Gastroesophageal sphincter (tissue), 4 donors: ENCODE measurements at regions not wholly inside any gene's neighbourhood (a gene's known extent, or its start where the extent isn't known, plus 50 kb on each side); places are given as distances from the start of the nearest gene placed in this dataset.
A peak's percentile ranks its signal among the peaks of the same experiment; 100 is the strongest.

Source experiments
- ATAC-seq: fragments of 150-250 bp; one replicate; pipeline ENCODE4 v1.9.1; 2016; ENCODE audit warnings: mild to moderate bottlenecking, moderate library complexity
- H3K27ac ChIP-seq, 4 donors: fragments of 200-600 bp; sonication (generic) in 3 of 4; 1 replicate in 3 of 4; 2 replicates in 1 of 4; pipeline ENCODE4 v1.5.1; 2016 to 2019
- H3K27me3 ChIP-seq: fragments of 200-600 bp; sonication (generic); one replicate; pipeline ENCODE4 v1.5.1; 2019
- H3K36me3 ChIP-seq, 2 donors: fragments of 200-600 bp; sonication (generic); one replicate each; pipeline ENCODE4 v1.5.1; 2019; ENCODE audit warnings: control low read depth in 1 of 2
- H3K4me1 ChIP-seq, 3 donors: fragments of 200-600 bp; sonication (generic); 1 replicate in 2 of 3; 2 replicates in 1 of 3; pipeline ENCODE4 v1.5.1; 2016 to 2019; ENCODE audit warnings: control low read depth in 2 of 3
- H3K4me3 ChIP-seq, 2 donors: fragments of 200-600 bp; sonication (generic); one replicate each; pipeline ENCODE4 v1.5.1; 2019; ENCODE audit warnings: mild to moderate bottlenecking in 1 of 2, moderate library complexity in 1 of 2
- H3K9me3 ChIP-seq, 3 donors: fragments of 200-600 bp; sonication (generic); one replicate each; pipeline ENCODE4 v1.5.1; 2017 to 2019; ENCODE audit warnings: control low read depth in 2 of 3
- EP300 ChIP-seq: sonication (generic); formaldehyde crosslinking; IDR thresholded peaks from one replicate; pipeline ENCODE4 v1.6.1; 2017; ENCODE audit warnings: antibody characterized with exemption, mild to moderate bottlenecking
- POLR2A ChIP-seq, 2 donors: fragments of 450-650 bp; IDR thresholded peaks; one replicate each; pipeline ENCODE4 v1.6.1; 2017; ENCODE audit warnings: antibody characterized with exemption in 2 of 2, mild to moderate bottlenecking in 2 of 2, moderate library complexity in 1 of 2
- POLR2AphosphoS5 ChIP-seq: sonication (generic); formaldehyde crosslinking; IDR thresholded peaks from one replicate; pipeline ENCODE4 v1.6.1; 2017; ENCODE audit warnings: antibody characterized with exemption
- WGBS, 2 donors: methylation state at CpG; one replicate each; pipeline ENCODE4 v1.1.5; 2018; ENCODE audit warnings: low coverage in 1 of 2; 5-methylcytosine and 5-hydroxymethylcytosine counted together
- TF ChIP-seq, protein P1 (sequence below), 4 experiments: fragments of 200-600 bp in 2 of 4; fragments of 450-650 bp in 2 of 4; sonication (generic) in 1 of 4; IDR thresholded peaks; one replicate each; pipeline ENCODE4 v1.5.1; 2017 to 2019; ENCODE audit warnings: antibody characterized with exemption in 4 of 4, mild to moderate bottlenecking in 2 of 4, moderate library complexity in 2 of 4

DNA sequence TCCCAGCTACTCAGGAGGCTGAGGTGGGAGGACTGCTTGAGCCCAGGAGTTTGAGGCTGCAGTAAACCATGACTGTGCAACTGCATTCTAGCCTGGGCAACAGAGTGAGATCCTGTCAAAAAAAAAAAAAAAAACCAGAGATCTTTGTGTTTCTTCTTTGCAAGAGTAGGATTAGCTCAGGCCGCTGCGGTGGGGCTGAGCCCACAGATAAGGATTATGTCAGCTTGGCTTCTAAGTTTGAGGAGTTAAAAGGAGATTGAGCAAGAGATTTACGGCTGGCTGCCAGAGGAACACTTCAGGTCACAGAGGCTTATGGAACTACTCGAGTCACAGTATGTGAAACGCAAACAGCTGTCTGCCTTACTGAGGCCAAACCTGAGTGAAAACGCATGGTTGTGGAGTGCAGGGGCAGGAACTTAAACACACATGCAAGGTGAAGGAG is 146.7 kb upstream of the L3MBTL4 start:
- Histone ChIP-seq H3K9me3 (no peaks in the 10 kb centered on the region), H3K27me3 (no peaks in the 10 kb centered on the region), H3K27ac (no peak overlapping the region), H3K4me3 (no peak overlapping the region), H3K36me3 (no peaks in the 10 kb centered on the region), H3K4me1 (no peaks in the 10 kb centered on the region)
- ATAC-seq: peak; percentile 78
- TF ChIP-seq, protein P1, sequence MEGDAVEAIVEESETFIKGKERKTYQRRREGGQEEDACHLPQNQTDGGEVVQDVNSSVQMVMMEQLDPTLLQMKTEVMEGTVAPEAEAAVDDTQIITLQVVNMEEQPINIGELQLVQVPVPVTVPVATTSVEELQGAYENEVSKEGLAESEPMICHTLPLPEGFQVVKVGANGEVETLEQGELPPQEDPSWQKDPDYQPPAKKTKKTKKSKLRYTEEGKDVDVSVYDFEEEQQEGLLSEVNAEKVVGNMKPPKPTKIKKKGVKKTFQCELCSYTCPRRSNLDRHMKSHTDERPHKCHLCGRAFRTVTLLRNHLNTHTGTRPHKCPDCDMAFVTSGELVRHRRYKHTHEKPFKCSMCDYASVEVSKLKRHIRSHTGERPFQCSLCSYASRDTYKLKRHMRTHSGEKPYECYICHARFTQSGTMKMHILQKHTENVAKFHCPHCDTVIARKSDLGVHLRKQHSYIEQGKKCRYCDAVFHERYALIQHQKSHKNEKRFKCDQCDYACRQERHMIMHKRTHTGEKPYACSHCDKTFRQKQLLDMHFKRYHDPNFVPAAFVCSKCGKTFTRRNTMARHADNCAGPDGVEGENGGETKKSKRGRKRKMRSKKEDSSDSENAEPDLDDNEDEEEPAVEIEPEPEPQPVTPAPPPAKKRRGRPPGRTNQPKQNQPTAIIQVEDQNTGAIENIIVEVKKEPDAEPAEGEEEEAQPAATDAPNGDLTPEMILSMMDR (IDR thresholded peaks at IDR 0.05): no peak
- TF ChIP-seq EP300: peak; percentile 7
- 5 to 48% methylated on average over 5 to 6 of the region's 6 CpGs for WGBS, 2 donors

DNA sequence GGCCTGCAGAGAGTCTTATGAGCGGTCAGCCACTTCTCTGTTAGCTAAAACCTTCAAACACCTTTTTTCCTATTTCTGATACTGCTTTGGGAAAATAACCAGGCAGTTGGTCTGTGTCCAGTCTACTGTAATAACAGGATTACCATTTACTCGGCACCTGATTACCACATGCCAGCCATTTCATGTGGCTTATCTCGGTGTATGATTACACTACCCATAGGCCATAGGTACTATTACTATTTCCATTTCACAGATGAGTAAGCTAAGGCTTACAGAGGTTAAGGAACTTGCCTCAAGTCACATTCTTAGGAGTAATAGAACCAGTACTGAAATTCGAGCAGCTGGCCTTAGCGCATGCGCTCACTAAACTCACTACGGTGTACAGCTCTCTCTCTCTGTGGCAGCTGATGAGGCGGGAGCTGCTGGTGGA is 147.2 kb upstream of the L3MBTL4 start:
- Histone ChIP-seq H3K9me3 (no peaks in the 10 kb centered on the region), H3K4me3 (no peak overlapping the region), H3K36me3 (no peaks in the 10 kb centered on the region), H3K4me1 (no peaks in the 10 kb centered on the region), H3K27me3 (no peaks in the 10 kb centered on the region), H3K27ac (no peak overlapping the region)
- WGBS, 2 donors: 56 to 90% methylated on average over 4 to 8 of the region's 8 CpGs
- no peak for ATAC-seq
- TF ChIP-seq POLR2A (IDR thresholded peaks at IDR 0.05): no peak
- TF ChIP-seq, protein P1 (IDR thresholded peaks at IDR 0.05): no peak

DNA sequence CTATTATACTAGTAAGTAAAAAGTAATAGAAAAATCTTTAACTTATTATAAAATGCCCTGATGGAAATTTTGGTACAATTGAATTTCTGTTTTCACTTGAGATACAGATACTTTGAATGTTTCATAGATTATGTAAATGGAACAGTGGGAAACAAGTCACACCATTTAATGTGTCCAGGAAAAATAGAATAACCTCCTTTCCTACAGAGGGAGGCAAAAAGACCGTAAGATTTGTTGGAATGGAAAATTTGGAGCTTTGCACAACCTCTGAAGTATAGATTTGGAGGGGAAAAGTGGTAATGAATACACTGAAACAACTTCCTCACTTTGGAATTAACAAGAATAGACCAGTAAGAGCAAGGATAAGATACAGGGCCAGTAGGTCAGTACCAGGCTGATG is 149.2 kb upstream of the L3MBTL4 start:
- Histone ChIP-seq H3K9me3 (no peaks in the 10 kb centered on the region), H3K4me3 (no peak overlapping the region), H3K36me3 (no peaks in the 10 kb centered on the region), H3K27me3 (no peaks in the 10 kb centered on the region), H3K27ac (no peak overlapping the region), H3K4me1 (no peaks in the 10 kb centered on the region)
- no peak for ATAC-seq
- TF ChIP-seq POLR2AphosphoS5 (no peak), EP300 (no peak), POLR2A (IDR thresholded peaks at IDR 0.05) (no peak)
- TF ChIP-seq, protein P1 (IDR thresholded peaks at IDR 0.05): no peak
- WGBS, 2 donors: 81 to 100% methylated on average over 1 of the region's 1 CpG

DNA sequence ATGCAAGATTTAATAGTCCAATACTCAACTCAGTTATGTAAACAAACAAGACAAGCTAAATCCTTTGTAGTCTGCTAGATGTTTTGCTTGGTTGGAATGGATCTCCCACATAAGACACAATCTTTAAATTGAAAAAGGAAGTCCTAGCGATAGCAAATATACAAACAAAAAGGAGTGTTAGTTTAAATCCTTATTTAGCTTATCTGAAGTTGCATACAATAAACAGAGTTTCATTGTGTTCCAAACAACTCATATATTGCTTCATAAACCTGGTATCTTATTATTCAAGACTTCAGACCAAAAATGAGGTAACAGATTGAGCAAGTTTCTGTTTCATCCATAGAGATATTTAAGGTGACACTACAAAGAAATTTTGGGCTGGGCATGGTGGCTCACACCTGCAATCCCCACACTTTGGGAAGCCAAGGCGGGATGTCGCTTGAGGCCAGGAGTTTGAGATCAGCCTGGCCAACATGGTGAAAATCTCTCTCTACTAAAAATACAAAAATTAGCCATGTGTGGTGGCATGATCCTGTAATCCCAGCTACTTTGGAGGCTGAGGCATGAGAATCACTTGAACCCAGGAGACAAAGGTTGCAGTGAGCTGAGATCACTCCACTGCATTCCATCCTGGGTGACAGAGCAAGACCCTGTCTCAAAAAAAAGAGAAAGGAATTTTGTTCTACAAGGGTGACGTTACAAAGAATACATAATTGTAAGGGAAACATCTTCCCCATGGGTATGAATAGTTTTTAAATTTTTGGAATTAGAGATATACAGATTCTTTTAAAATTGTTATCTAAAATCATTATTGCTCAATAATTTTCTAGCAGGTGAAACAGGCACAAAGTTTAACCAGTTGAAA is 150.5 kb upstream of the L3MBTL4 start:
- H3K4me3 ChIP-seq: no peak overlapping the region
- H3K9me3 ChIP-seq: no peaks in the 10 kb centered on the region
- ATAC-seq: no peak
- WGBS, 2 donors: 91 to 94% methylated on average over 4 of the region's 4 CpGs
- H3K27ac ChIP-seq: no peak overlapping the region
- no peaks in the 10 kb centered on the region for H3K27me3 ChIP-seq
- H3K36me3 ChIP-seq: no peaks in the 10 kb centered on the region
- TF ChIP-seq, protein P1 (IDR thresholded peaks at IDR 0.05): no peak
- no peak for TF ChIP-seq EP300
- TF ChIP-seq POLR2AphosphoS5: no peak
- TF ChIP-seq POLR2A (IDR thresholded peaks at IDR 0.05): no peak
- no peaks in the 10 kb centered on the region for H3K4me1 ChIP-seq

DNA sequence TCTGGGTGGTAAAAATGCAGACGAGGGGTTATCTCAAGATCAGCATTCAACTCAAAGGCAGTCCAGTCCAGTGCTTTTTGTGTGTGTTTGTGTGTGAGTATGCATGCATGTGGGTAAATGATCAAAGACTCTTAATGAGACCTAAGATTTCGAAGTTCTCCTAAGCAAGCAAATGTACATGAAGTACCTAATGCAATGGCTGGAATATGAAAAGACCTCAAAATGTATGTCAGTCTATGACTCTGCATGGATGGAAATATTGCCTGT is 151.0 kb upstream of the L3MBTL4 start:
- 89 to 90% methylated on average over 2 of the region's 2 CpGs for WGBS, 2 donors
- no peak for TF ChIP-seq POLR2AphosphoS5
- no peak for TF ChIP-seq POLR2A (IDR thresholded peaks at IDR 0.05)
- TF ChIP-seq, protein P1 (IDR thresholded peaks at IDR 0.05): no peak
- no peak for TF ChIP-seq EP300
- Histone ChIP-seq H3K4me1 (no peaks in the 10 kb centered on the region), H3K36me3 (no peaks in the 10 kb centered on the region), H3K27me3 (no peaks in the 10 kb centered on the region), H3K27ac (no peak overlapping the region), H3K4me3 (no peak overlapping the region), H3K9me3 (no peaks in the 10 kb centered on the region)
- no peak for ATAC-seq
